SU-DHL-6 (cell line): ENCODE measurements at regions not wholly inside any gene's neighbourhood (a gene's known extent, or its start where the extent isn't known, plus 50 kb on each side); places are given as distances from the start of the nearest gene placed in this dataset.

Experiments used
- H2AFZ ChIP-seq: fragments of 200-600 bp; sonication (generic); 2 replicates; pipeline ENCODE4 v1.6.1; 2014; ENCODE audit warnings: low read depth, mild to moderate bottlenecking, moderate library complexity, mixed read lengths, antibody characterized with exemption, low read length; ENCODE audit not compliant: severe bottlenecking
- H3F3A ChIP-seq: fragments of 200-600 bp; shearing (Covaris generic); 2 replicates; pipeline ENCODE4 v1.6.0; 2016; ENCODE audit warnings: antibody characterized with exemption, mild to moderate bottlenecking; ENCODE audit not compliant: insufficient read depth
- H3K27ac ChIP-seq: fragments of 200-600 bp; sonication (generic); 2 replicates; pipeline ENCODE4 v1.5.1; 2016; ENCODE audit warnings: low read depth, mild to moderate bottlenecking, low read length, moderate library complexity, mixed read lengths
- H3K27me3 ChIP-seq: fragments of 200-600 bp; sonication (generic), shearing (Covaris generic); 2 replicates; pipeline ENCODE4 v1.6.0; 2014; ENCODE audit warnings: mild to moderate bottlenecking, low read length
- H3K36me3 ChIP-seq: fragments of 200-600 bp; sonication (generic); 2 replicates; pipeline ENCODE4 v1.6.1; 2014; ENCODE audit warnings: mild to moderate bottlenecking, low read length, mixed read lengths
- H3K4me2 ChIP-seq: fragments of 300-600, 200-600 bp; shearing (Covaris generic), sonication (generic); 2 replicates; pipeline ENCODE4 v1.6.0; 2014; ENCODE audit warnings: low read length, low read depth, mild to moderate bottlenecking; ENCODE audit not compliant: poor library complexity, severe bottlenecking
- H3K4me3 ChIP-seq: fragments of 200-600 bp; sonication (generic); 2 replicates; pipeline ENCODE4 v1.5.1; 2014; ENCODE audit warnings: antibody characterized with exemption, low read length, mild to moderate bottlenecking, mixed read lengths; ENCODE audit not compliant: insufficient read depth, poor library complexity, severe bottlenecking
- H3K79me2 ChIP-seq: fragments of 200-600 bp; sonication (generic); 2 replicates; pipeline ENCODE4 v1.6.1; 2014; ENCODE audit warnings: mild to moderate bottlenecking, low read length, moderate library complexity; ENCODE audit not compliant: insufficient read depth
- H3K9ac ChIP-seq: fragments of 200-600 bp; sonication (generic); 2 replicates; pipeline ENCODE4 v1.7.0; 2014; ENCODE audit warnings: mild to moderate bottlenecking, low read length
- H3K9me2 ChIP-seq: fragments of 200-600 bp; sonication (generic); replicated peaks from 2 replicates; pipeline ENCODE4 v1.6.1; 2014; ENCODE audit warnings: low read length; ENCODE audit not compliant: insufficient read depth
- H3K9me3 ChIP-seq: fragments of 200-600 bp; sonication (generic); 2 replicates; pipeline ENCODE4 v1.6.1; 2014; ENCODE audit warnings: low read length, mixed read lengths; ENCODE audit not compliant: insufficient read depth
- H4K20me1 ChIP-seq: fragments of 200-600 bp; sonication (generic); 2 replicates; pipeline ENCODE4 v1.6.1; 2014; ENCODE audit warnings: low read depth, mild to moderate bottlenecking, antibody characterized with exemption, low read length, moderate library complexity, mixed read lengths
- EZH2phosphoT487 ChIP-seq: fragments of 200-600 bp; sonication (generic), shearing (Covaris generic); conservative IDR thresholded peaks from 2 replicates; pipeline ENCODE4 v1.6.1; 2018; ENCODE audit warnings: mild to moderate bottlenecking, antibody characterized with exemption, low read length, moderate library complexity, mixed read lengths
- TF ChIP-seq, protein P1 (sequence below): fragments of 200-600 bp; sonication (generic); IDR thresholded peaks from one replicate; pipeline ENCODE4 v1.5.1; 2017; ENCODE audit warnings: antibody characterized with exemption, mild to moderate bottlenecking, low read length, moderate library complexity; ENCODE audit not compliant: insufficient read depth, poor library complexity, severe bottlenecking

DNA sequence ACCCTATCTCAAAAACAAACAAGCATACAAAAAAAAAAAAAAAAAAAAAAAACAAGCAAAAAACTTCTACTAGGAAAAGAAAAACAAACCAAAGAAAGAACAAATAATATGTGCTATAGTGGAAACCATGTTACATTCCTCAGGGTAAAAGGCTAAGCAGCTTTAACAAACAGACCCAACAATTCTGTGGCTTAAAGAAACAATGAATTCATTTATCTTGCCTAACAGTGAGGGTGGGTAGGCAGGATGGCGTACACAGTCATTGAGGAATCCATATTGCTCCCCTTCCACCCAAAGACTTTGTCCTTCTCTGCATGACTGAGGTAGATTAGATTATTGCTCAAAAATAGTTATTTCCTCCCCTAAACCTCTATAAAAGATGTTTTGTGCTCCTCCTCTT lies 63.1 kb upstream of the ITGA6 start:
- no peaks in the 10 kb centered on the region for H3K36me3 ChIP-seq
- H4K20me1 ChIP-seq: no peaks in the 10 kb centered on the region
- no peaks in the 10 kb centered on the region for H3K79me2 ChIP-seq
- H3K9me2 ChIP-seq: no peaks in the 10 kb centered on the region
- no peak overlapping the region for H3K4me3 ChIP-seq
- H3K27me3 ChIP-seq: no peaks in the 10 kb centered on the region
- no peak overlapping the region for H3K27ac ChIP-seq
- H3K9ac ChIP-seq: no peak overlapping the region
- no peak overlapping the region for H3K4me2 ChIP-seq
- no peak for TF ChIP-seq EZH2phosphoT487
- TF ChIP-seq, protein P1, sequence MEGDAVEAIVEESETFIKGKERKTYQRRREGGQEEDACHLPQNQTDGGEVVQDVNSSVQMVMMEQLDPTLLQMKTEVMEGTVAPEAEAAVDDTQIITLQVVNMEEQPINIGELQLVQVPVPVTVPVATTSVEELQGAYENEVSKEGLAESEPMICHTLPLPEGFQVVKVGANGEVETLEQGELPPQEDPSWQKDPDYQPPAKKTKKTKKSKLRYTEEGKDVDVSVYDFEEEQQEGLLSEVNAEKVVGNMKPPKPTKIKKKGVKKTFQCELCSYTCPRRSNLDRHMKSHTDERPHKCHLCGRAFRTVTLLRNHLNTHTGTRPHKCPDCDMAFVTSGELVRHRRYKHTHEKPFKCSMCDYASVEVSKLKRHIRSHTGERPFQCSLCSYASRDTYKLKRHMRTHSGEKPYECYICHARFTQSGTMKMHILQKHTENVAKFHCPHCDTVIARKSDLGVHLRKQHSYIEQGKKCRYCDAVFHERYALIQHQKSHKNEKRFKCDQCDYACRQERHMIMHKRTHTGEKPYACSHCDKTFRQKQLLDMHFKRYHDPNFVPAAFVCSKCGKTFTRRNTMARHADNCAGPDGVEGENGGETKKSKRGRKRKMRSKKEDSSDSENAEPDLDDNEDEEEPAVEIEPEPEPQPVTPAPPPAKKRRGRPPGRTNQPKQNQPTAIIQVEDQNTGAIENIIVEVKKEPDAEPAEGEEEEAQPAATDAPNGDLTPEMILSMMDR: no peak
- H3F3A ChIP-seq: no peaks in the 10 kb centered on the region
- H2AFZ ChIP-seq: no peak overlapping the region
- H3K9me3 ChIP-seq: no peaks in the 10 kb centered on the region

DNA sequence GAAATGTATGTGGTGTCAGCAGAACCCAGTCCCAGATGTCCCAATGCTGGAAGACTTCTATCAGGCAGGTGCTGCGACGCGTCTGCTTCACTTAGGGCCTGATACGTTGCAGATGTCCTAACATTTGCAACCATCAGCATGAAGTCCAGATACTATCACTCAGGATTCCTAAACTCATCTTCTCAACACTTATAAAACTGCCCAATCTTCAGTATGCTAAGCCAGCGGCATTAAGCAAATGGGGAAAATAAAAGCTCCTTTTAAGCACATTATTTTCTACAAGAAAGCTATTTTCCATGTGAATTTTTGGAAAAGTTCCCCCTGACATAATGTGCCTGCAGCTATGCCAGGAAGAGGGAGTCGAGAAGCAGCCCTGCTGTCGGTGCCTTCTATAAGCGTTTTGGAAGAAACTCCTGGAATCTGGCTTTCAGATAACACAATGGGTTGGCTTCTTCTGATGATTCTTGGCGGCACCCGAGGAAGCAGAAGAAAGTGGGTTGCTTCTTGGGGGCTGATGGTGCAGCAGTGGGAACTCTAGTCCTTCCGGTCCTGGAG lies 60.7 kb upstream of the ITGA6 start:
- no peak overlapping the region for H3K4me2 ChIP-seq
- no peaks in the 10 kb centered on the region for H3K9me3 ChIP-seq
- no peak overlapping the region for H3K9ac ChIP-seq
- no peaks in the 10 kb centered on the region for H4K20me1 ChIP-seq
- no peak for TF ChIP-seq EZH2phosphoT487
- TF ChIP-seq, protein P1: no peak
- H3K4me3 ChIP-seq: no peak overlapping the region
- no peaks in the 10 kb centered on the region for H3K36me3 ChIP-seq
- H3K27me3 ChIP-seq: no peaks in the 10 kb centered on the region
- H3F3A ChIP-seq: no peaks in the 10 kb centered on the region
- no peak overlapping the region for H2AFZ ChIP-seq
- no peaks in the 10 kb centered on the region for H3K9me2 ChIP-seq
- no peaks in the 10 kb centered on the region for H3K79me2 ChIP-seq
- no peak overlapping the region for H3K27ac ChIP-seq

DNA sequence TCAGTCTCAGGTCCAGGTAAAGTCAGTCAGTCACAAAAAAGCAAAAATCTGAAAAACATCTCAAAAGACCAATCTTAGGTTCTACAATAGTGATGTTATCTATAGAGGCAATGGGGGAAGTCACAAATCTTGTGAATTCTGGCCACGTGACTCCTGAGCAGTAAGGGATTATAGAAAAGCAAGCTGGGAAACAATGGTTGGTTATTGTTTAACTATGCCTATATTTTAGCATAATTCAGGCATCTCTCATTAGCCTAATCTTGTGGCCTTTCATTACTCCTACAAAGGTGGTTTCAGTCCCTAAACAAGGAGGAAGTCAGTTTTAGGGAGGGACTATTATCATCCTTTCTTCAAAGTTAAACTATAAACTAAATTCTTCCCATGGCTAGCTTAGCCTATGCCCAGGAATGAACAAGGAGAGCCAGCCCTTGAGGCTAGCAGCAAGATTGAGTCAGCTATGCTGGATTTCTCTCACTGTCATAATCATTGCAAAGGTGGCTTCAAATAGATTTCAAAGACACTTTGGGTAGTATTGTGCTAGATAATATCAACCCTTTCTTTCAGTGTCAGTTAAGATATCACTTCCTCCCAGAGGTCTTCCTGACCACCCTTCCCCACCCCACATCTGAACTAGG lies 56.4 kb upstream of the ITGA6 start:
- H3F3A ChIP-seq: no peaks in the 10 kb centered on the region
- no peaks in the 10 kb centered on the region for H3K9me3 ChIP-seq

More for the DNA sequence above, 56.4 kb upstream of the ITGA6 start:
- Histone ChIP-seq H3K36me3 (no peaks in the 10 kb centered on the region), H2AFZ (no peak overlapping the region), H3K9ac (no peak overlapping the region), H3K27me3 (no peaks in the 10 kb centered on the region), H3K27ac (no peak overlapping the region), H4K20me1 (no peaks in the 10 kb centered on the region), H3K4me3 (no peak overlapping the region), H3K9me2 (no peaks in the 10 kb centered on the region), H3K79me2 (no peaks in the 10 kb centered on the region), H3K4me2 (no peak overlapping the region)
- TF ChIP-seq, protein P1: no peak
- TF ChIP-seq EZH2phosphoT487: no peak
